Endothelial cell of umbilical vein (primary cell): ENCODE measurements at regions not wholly inside any gene's neighbourhood (a gene's known extent, or its start where the extent isn't known, plus 50 kb on each side); places are given as distances from the start of the nearest gene placed in this dataset.

Experiments used
- BruUV-seq: library from RNA; stranded (reverse); fragments of 400-500 nt; replicated peaks from 2 replicates; lab custom pipeline; 2021; lab: Mats Ljungman, UMichigan
- CTCF ChIA-PET: fragments of 300-600, 350-600 bp; sonication (Branson Sonifier 250); formaldehyde crosslinking; loops from one replicate; lab custom pipeline; 2021; ENCODE audit warnings: antibody characterized with exemption, inconsistent platforms; lab: Charles Lee
- POLR2A ChIA-PET: fragments of 300-600, 350-600 bp; sonication (Branson Sonifier 250); formaldehyde crosslinking; loops from one replicate; lab custom pipeline; 2021; ENCODE audit warnings: antibody characterized with exemption, inconsistent platforms; lab: Charles Lee
- DNase-seq: peaks from one replicate; pipeline ENCODE4 v3.0.0-alpha.2; 2011; ENCODE audit warnings: low read depth, low spot score
- FAIRE-seq: peaks from 2 replicates; lab custom pipeline; 2011; peaks lifted over from hg19 to GRCh38; lab: Jason Lieb, UNC
- H2AFZ ChIP-seq: 2 replicates; pipeline ENCODE4 v1.6.0; 2012; ENCODE audit warnings: low read depth, low read length, control low read depth, inconsistent platforms
- H3K27ac ChIP-seq: 2 replicates; pipeline ENCODE4 v1.5.1; 2011; ENCODE audit warnings: low read depth, mild to moderate bottlenecking, control low read depth, low read length, moderate library complexity; ENCODE audit not compliant: insufficient read depth
- H3K27me3 ChIP-seq, 2 experiments: 2 replicates each; pipeline versions ENCODE4 v1.6.0 to v1.6.1; 2011; ENCODE audit warnings: low read length in 2 of 2, mixed read lengths in 1 of 2; ENCODE audit not compliant: control insufficient read depth in 2 of 2, insufficient read depth in 2 of 2
- H3K36me3 ChIP-seq, 2 experiments: 2 replicates in 1 of 2; 3 replicates in 1 of 2; pipeline ENCODE4 v1.5.1; 2011; ENCODE audit warnings: low read length in 2 of 2, mild to moderate bottlenecking in 1 of 2, moderate library complexity in 1 of 2; ENCODE audit not compliant: control insufficient read depth in 2 of 2, insufficient read depth in 2 of 2; ENCODE audit errors: extremely low read depth in 1 of 2
- H3K4me1 ChIP-seq: 3 replicates; pipeline ENCODE4 v1.5.1; 2011; ENCODE audit warnings: mild to moderate bottlenecking, low read length; ENCODE audit not compliant: control insufficient read depth, insufficient read depth; ENCODE audit errors: extremely low read depth
- H3K4me2 ChIP-seq: 2 replicates; pipeline ENCODE4 v1.6.1; 2011; ENCODE audit warnings: low read length, control low read depth, mixed read lengths; ENCODE audit not compliant: insufficient read depth
- H3K4me3 ChIP-seq, 3 experiments: fragments of 200-600 bp in 1 of 3; sonication (generic), shearing (Covaris generic) in 1 of 3; replicated peaks in 1 of 3; 2 replicates each; pipeline ENCODE4 v1.5.1; 2011 to 2016; ENCODE audit warnings: control low read depth in 3 of 3, low read length in 3 of 3, mild to moderate bottlenecking in 2 of 3, inconsistent platforms in 1 of 3, low read depth in 1 of 3, moderate library complexity in 1 of 3; ENCODE audit not compliant: insufficient read depth in 1 of 3
- H3K79me2 ChIP-seq: 2 replicates; pipeline ENCODE4 v1.6.0; 2012; ENCODE audit warnings: low read length, inconsistent platforms; ENCODE audit not compliant: control insufficient read depth, insufficient read depth
- H3K9ac ChIP-seq: replicated peaks from 2 replicates; pipeline ENCODE3; 2011; ENCODE audit warnings: low read length, control low read depth; ENCODE audit not compliant: insufficient read depth; ENCODE audit errors: extremely low read depth
- H3K9me1 ChIP-seq: replicated peaks from 3 replicates; pipeline ENCODE4 v1.6.0; 2011; ENCODE audit warnings: mild to moderate bottlenecking, low read length; ENCODE audit not compliant: control insufficient read depth, insufficient read depth; ENCODE audit errors: extremely low read depth
- H3K9me3 ChIP-seq: replicated peaks from 2 replicates; pipeline ENCODE4 v1.5.1; 2012; ENCODE audit warnings: low read length, inconsistent platforms; ENCODE audit not compliant: control insufficient read depth, insufficient read depth
- H4K20me1 ChIP-seq: replicated peaks from 2 replicates; pipeline ENCODE3; 2011; ENCODE audit warnings: mild to moderate bottlenecking, low read length; ENCODE audit not compliant: control insufficient read depth, insufficient read depth; ENCODE audit errors: extremely low read depth
- CTCF ChIP-seq, 2 donors: IDR thresholded peaks; 1 replicate in 1 of 2; 2 replicates in 1 of 2; pipeline ENCODE4 v1.5.1; 2011; ENCODE audit warnings: low read length in 2 of 2, mild to moderate bottlenecking in 2 of 2, moderate library complexity in 2 of 2, control low read depth in 1 of 2, inconsistent platforms in 1 of 2, low read depth in 1 of 2; ENCODE audit not compliant: insufficient read depth in 1 of 2; ENCODE audit errors: extremely low read depth in 1 of 2
- EZH2 ChIP-seq: IDR thresholded peaks from 2 replicates; pipeline ENCODE4 v1.6.1; 2012; ENCODE audit warnings: borderline replicate concordance, low read depth, mild to moderate bottlenecking, moderate library complexity, low read length, inconsistent platforms; ENCODE audit not compliant: severe bottlenecking
- FOS ChIP-seq: IDR thresholded peaks from 2 replicates; pipeline ENCODE4 v1.6.1; 2011; ENCODE audit warnings: mild to moderate bottlenecking, low read length, moderate library complexity, borderline replicate concordance; ENCODE audit not compliant: insufficient read depth
- GATA2 ChIP-seq: IDR thresholded peaks from 2 replicates; pipeline ENCODE4 v1.7.0; 2011; ENCODE audit warnings: low read depth, mild to moderate bottlenecking, moderate library complexity, mixed read lengths, low read length; ENCODE audit not compliant: insufficient read length, insufficient read depth
- JUN ChIP-seq: IDR thresholded peaks from 2 replicates; pipeline ENCODE4 v1.6.1; 2011; ENCODE audit warnings: borderline replicate concordance, low read depth; ENCODE audit not compliant: insufficient read length, insufficient read depth
- MAX ChIP-seq: IDR thresholded peaks from 2 replicates; pipeline ENCODE4 v1.6.1; 2011; ENCODE audit not compliant: insufficient read depth, insufficient read length
- MYC ChIP-seq: IDR thresholded peaks from one replicate; pipeline ENCODE4 v1.6.1; 2011; ENCODE audit warnings: mild to moderate bottlenecking, low read depth, low read length
- POLR2A ChIP-seq: IDR thresholded peaks from 2 replicates; pipeline ENCODE4 v1.6.1; 2012; ENCODE audit warnings: low read depth, mild to moderate bottlenecking, control low read depth, low read length
- POLR2AphosphoS5 ChIP-seq: IDR thresholded peaks from 2 replicates; pipeline ENCODE4 v1.6.1; 2012; ENCODE audit warnings: low read depth, mild to moderate bottlenecking, control low read depth, low read length, moderate library complexity; ENCODE audit not compliant: insufficient read depth
- dilution Hi-C: fragments of 300-500 bp; cut with MboI; formaldehyde crosslinking; loops from one replicate; pipeline ENCODE4 v1.15.0; 2019; ENCODE audit warnings: low sequenced_read_pairs; ENCODE audit not compliant: extremely low pct_ligation_motif_present
- intact Hi-C: fragments of 100-400 bp; cut with micrococcal nuclease; formaldehyde crosslinking; loops from one replicate; pipeline ENCODE4 v1.10.0; 2022

GRCh38 chr2:204415406-204416181, 129.7 kb upstream of the PARD3B start:
- H3K9me3 ChIP-seq: no peaks in the 10 kb centered on the region
- no peak for DNase-seq
- ChIA-PET POLR2A (no interaction called here), CTCF (no interaction called here)
- no peak overlapping the region for H3K4me3 ChIP-seq
- H3K4me1 ChIP-seq: no peaks in the 10 kb centered on the region
- no peak for FAIRE-seq
- intact Hi-C loops: no loop called here
- H3K27ac ChIP-seq: no peak overlapping the region
- no peaks in the 10 kb centered on the region for H3K36me3 ChIP-seq
- H2AFZ ChIP-seq: no peak overlapping the region
- no peaks in the 10 kb centered on the region for H3K79me2 ChIP-seq
- dilution Hi-C loops: no loop called here
- no peaks in the 10 kb centered on the region for H3K27me3 ChIP-seq
- TF ChIP-seq POLR2AphosphoS5 (no peak), MYC (no peak), GATA2 (no peak), MAX (no peak), FOS (no peak), JUN (no peak), POLR2A (no peak), CTCF (IDR thresholded peaks at IDR 0.05; ENCODE audit: extremely low read depth in 1 of 2, insufficient read depth in 1 of 2, low read depth in 1 of 2, low read length in 2 of 2) (no peak), EZH2 (no peak)
- no peaks in the 10 kb centered on the region for H3K9me1 ChIP-seq
- H4K20me1 ChIP-seq: no peaks in the 10 kb centered on the region
- no peak overlapping the region for H3K9ac ChIP-seq
- H3K4me2 ChIP-seq: no peak overlapping the region
- no TSS peak for BruUV-seq
